ENCODE measurements at regions not wholly inside any gene's neighbourhood (a gene's known extent, or its start where the extent isn't known, plus 50 kb on each side); places are given as distances from the start of the nearest gene placed in this dataset.

DNA sequence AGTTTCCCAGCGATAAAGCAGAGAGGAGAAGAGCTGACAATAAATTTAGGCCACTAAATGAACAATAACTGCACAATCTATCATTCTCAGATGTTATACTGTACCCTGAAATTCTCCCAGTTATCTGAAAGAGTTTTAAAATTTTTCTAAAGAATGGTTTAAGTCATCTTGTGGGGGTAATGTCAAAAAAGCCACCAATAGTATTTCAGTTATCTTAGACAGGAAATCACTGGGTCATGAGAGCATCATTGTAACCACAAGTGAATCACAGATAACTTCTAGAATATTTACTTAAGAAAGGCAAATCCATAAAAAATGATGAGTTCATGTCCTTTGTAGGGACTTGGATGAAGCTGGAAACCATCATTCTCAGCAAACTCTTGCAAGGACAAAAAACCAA, 147.1 kb downstream of the DNAJB9 start:
- TF ChIP-seq ATF7 (IDR thresholded peaks at IDR 0.05; ENCODE audit: low read depth) (no peak), CHD4 (IDR thresholded peaks at IDR 0.05) (no peak), GABPA (IDR thresholded peaks at IDR 0.05; ENCODE audit: low read depth) (no peak), EZH2 (IDR thresholded peaks at IDR 0.05; ENCODE audit: borderline replicate concordance, control insufficient read depth, low read depth, low read length) (no peak), ZNF207 (IDR thresholded peaks at IDR 0.05; ENCODE audit: borderline replicate concordance) (no peak)
- TF ChIP-seq, protein P1, sequence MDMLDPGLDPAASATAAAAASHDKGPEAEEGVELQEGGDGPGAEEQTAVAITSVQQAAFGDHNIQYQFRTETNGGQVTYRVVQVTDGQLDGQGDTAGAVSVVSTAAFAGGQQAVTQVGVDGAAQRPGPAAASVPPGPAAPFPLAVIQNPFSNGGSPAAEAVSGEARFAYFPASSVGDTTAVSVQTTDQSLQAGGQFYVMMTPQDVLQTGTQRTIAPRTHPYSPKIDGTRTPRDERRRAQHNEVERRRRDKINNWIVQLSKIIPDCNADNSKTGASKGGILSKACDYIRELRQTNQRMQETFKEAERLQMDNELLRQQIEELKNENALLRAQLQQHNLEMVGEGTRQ (IDR thresholded peaks at IDR 0.05; ENCODE audit: borderline replicate concordance, low read depth, low read length) = no peak
- TF ChIP-seq, protein P2, sequence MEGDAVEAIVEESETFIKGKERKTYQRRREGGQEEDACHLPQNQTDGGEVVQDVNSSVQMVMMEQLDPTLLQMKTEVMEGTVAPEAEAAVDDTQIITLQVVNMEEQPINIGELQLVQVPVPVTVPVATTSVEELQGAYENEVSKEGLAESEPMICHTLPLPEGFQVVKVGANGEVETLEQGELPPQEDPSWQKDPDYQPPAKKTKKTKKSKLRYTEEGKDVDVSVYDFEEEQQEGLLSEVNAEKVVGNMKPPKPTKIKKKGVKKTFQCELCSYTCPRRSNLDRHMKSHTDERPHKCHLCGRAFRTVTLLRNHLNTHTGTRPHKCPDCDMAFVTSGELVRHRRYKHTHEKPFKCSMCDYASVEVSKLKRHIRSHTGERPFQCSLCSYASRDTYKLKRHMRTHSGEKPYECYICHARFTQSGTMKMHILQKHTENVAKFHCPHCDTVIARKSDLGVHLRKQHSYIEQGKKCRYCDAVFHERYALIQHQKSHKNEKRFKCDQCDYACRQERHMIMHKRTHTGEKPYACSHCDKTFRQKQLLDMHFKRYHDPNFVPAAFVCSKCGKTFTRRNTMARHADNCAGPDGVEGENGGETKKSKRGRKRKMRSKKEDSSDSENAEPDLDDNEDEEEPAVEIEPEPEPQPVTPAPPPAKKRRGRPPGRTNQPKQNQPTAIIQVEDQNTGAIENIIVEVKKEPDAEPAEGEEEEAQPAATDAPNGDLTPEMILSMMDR (IDR thresholded peaks at IDR 0.05 in 2 of 3, conservative IDR thresholded peaks at IDR 0.05 in 1 of 3; ENCODE audit: control insufficient read depth in 2 of 3, extremely low read depth in 1 of 3, insufficient read depth in 1 of 3, low read depth in 3 of 3, low read length in 3 of 3) = no peak
